ENCODE measurements at regions not wholly inside any gene's neighbourhood (a gene's known extent, or its start where the extent isn't known, plus 50 kb on each side); places are given as distances from the start of the nearest gene placed in this dataset.

DNA sequence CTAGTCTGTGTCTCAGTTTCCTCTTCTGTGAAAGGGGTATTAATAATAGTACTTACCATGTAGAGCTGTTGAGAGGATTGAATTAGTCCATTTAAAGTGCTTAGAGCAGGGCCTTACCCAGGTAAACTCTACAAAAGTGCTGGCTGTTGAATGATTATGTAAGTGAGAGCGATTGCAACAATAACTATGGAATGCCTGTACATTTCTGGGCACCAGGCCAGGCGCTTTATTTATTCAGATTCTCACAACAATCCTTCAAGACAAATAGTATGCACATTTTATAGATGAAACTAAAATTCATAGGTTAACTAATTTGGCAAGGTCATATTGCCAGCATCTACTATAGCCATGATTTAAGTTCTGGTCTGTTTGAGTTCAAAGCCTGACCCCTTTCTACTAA, 78.3 kb upstream of the MMS22L start:
- CTCF ChIA-PET (ENCODE audit: partially characterized antibody): no interaction called here
- no peak overlapping the region for H3K4me3 ChIP-seq (ENCODE audit: extremely low read depth in 1 of 4, insufficient read depth in 2 of 4, low read depth in 3 of 4, low read length in 4 of 4)
- H3K23me2 ChIP-seq (ENCODE audit: low read depth, low read length): no peaks in the 10 kb centered on the region
- no peak overlapping the region for H4K8ac ChIP-seq (ENCODE audit: extremely low read depth, insufficient read depth, low read length)
- H3K27ac ChIP-seq (ENCODE audit: low read depth, low read length): no peak overlapping the region
- H3K79me2 ChIP-seq (ENCODE audit: control insufficient read depth in 1 of 2, insufficient read depth in 2 of 2, low read length in 2 of 2): no peaks in the 10 kb centered on the region
- H2BK5ac ChIP-seq (ENCODE audit: low read depth, low read length): no peak overlapping the region
- H2AFZ ChIP-seq (ENCODE audit: low read length): no peak overlapping the region
- no peak overlapping the region for H2BK120ac ChIP-seq (replicated peaks; ENCODE audit: low read depth, low read length)
- H3K79me1 ChIP-seq (ENCODE audit: low read depth, low read length): no peaks in the 10 kb centered on the region
- WGBS, 2 experiments (ENCODE audit: extremely low coverage in 1 of 2, insufficient coverage in 1 of 2, insufficient read length in 1 of 2, insufficient replicate concordance in 2 of 2, low coverage in 1 of 2, low lambda C conversion rate in 2 of 2, missing lambda C conversion rate in 1 of 2): 95% methylated on average over 2 of the region's 2 CpGs; no CpG with 5 or more reads in 1 of the 2 experiments
- H3K23ac ChIP-seq (ENCODE audit: insufficient read length): no peak overlapping the region
- H4K91ac ChIP-seq (replicated peaks; ENCODE audit: insufficient read length, low read length): no peak overlapping the region
- H3K9me3 ChIP-seq (ENCODE audit: insufficient read depth in 2 of 2, low read depth in 1 of 2, low read length in 1 of 2): no peaks in the 10 kb centered on the region
- H2AK5ac ChIP-seq (ENCODE audit: low read depth, low read length): no peak overlapping the region
- H2BK15ac ChIP-seq (ENCODE audit: low read length): no peak overlapping the region
- H3K4me2 ChIP-seq (ENCODE audit: insufficient read depth in 1 of 2, low read depth in 2 of 2, low read length in 2 of 2): no peak overlapping the region
- no peaks in the 10 kb centered on the region for H3K4me1 ChIP-seq (replicated peaks in 1 of 4; ENCODE audit: control insufficient read depth in 3 of 4, insufficient read depth in 4 of 4, low read length in 3 of 4)
- no peak overlapping the region for H3K14ac ChIP-seq (ENCODE audit: insufficient read length)
- no peaks in the 10 kb centered on the region for H3K36me3 ChIP-seq (ENCODE audit: control insufficient read depth in 2 of 4, insufficient read depth in 4 of 4, low read length in 3 of 4)
- H3K27me3 ChIP-seq (replicated peaks in 1 of 4; ENCODE audit: control insufficient read depth in 3 of 4, extremely low read depth in 1 of 4, insufficient read depth in 3 of 4, low read length in 3 of 4): no peaks in the 10 kb centered on the region
- H2BK20ac ChIP-seq (ENCODE audit: low read length): no peak overlapping the region
- H3K4ac ChIP-seq (replicated peaks; ENCODE audit: insufficient read length, low read depth, low read length): no peak overlapping the region
- no peaks in the 10 kb centered on the region for H4K20me1 ChIP-seq (replicated peaks in 1 of 2; ENCODE audit: control insufficient read depth in 1 of 2, insufficient read depth in 2 of 2, low read length in 2 of 2)
- no peak overlapping the region for H4K5ac ChIP-seq (ENCODE audit: insufficient read length, low read depth, low read length)
- no peak for DNase-seq (ENCODE audit: low read depth in 1 of 2, low spot score in 2 of 2)
- H3K9ac ChIP-seq (replicated peaks in 1 of 4; ENCODE audit: extremely low read depth in 1 of 4, low read depth in 3 of 4, low read length in 3 of 4): no peak overlapping the region
- POLR2A ChIA-PET (ENCODE audit: partially characterized antibody): no interaction called here
- no peak overlapping the region for H3K18ac ChIP-seq (ENCODE audit: extremely low read depth, low read length)
- no peak for FAIRE-seq
- no peak overlapping the region for H3K56ac ChIP-seq (replicated peaks; ENCODE audit: insufficient read length, low read depth, low read length)
- no peak overlapping the region for H2BK12ac ChIP-seq (ENCODE audit: low read depth, low read length)
- TF ChIP-seq TAF1 (IDR thresholded peaks at IDR 0.05; ENCODE audit: low read depth, low read length): no peak
- TF ChIP-seq TEAD4 (IDR thresholded peaks at IDR 0.05; ENCODE audit: low read depth, low read length): no peak
- TF ChIP-seq SRF (IDR thresholded peaks at IDR 0.05; ENCODE audit: low read depth, low read length): no peak
- TF ChIP-seq CTCF (IDR thresholded peaks at IDR 0.05; ENCODE audit: control extremely low read depth in 1 of 3, insufficient read depth in 1 of 3, low read depth in 1 of 3, low read length in 3 of 3): no peak
- TF ChIP-seq GTF2F1 (IDR thresholded peaks at IDR 0.05; ENCODE audit: borderline replicate concordance, low read depth, low read length): no peak
- TF ChIP-seq RAD21 (IDR thresholded peaks at IDR 0.05 in 1 of 2, conservative IDR thresholded peaks at IDR 0.05 in 1 of 2; ENCODE audit: low read depth in 2 of 2, low read length in 2 of 2): no peak
- no peak for TF ChIP-seq HDAC6 (IDR thresholded peaks at IDR 0.05; ENCODE audit: low read depth, low read length)
- no peak for TF ChIP-seq SUZ12 (IDR thresholded peaks at IDR 0.05; ENCODE audit: low read length)
- TF ChIP-seq KDM4A (IDR thresholded peaks at IDR 0.05; ENCODE audit: low read depth, low read length, severe bottlenecking): no peak
- no peak for TF ChIP-seq USF2 (IDR thresholded peaks at IDR 0.05; ENCODE audit: low read length)
- TF ChIP-seq POU5F1 (IDR thresholded peaks at IDR 0.05; ENCODE audit: low read depth, low read length): no peak
